SW480 (cell line): ENCODE measurements at regions not wholly inside any gene's neighbourhood (a gene's known extent, or its start where the extent isn't known, plus 50 kb on each side); places are given as distances from the start of the nearest gene placed in this dataset.

Source experiments
- DNase-seq: peaks from one replicate; pipeline ENCODE4 v3.0.0-alpha.2; 2016; ENCODE audit warnings: low spot score

DNA sequence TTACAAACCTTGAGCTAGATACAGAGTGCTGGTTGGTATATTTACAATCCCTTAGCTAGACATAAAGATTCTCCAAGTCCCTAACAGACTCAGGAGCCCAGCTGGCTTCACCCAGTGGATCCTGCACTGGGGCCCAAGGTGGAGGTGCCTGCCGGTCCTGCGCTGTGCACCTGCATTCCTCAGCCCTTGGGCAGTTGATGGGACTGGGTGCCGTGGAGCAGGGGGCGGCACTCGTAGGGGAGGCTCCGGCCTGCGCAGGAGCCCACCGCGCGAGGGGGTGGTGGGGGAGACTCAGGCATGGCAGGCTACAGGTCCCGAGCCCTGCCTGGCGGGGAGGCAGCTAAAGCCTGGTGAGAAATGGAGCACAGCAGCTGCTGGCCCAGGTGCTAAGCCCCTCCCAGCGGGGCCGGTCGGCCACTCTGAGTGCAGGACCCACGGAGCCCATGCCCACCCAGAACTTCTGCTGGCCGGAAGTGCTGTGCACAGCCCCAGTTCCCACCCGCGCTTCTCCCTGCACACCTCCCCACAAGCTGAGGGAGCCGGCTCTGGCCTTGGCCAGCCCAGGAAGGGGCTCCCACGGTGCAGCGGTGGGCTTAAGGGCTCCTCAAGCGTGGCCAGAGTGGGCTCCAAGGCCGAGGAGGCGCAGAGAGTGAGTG is 1464.7 kb downstream of the EFNA5 start:
- DNase-seq: no peak

DNA sequence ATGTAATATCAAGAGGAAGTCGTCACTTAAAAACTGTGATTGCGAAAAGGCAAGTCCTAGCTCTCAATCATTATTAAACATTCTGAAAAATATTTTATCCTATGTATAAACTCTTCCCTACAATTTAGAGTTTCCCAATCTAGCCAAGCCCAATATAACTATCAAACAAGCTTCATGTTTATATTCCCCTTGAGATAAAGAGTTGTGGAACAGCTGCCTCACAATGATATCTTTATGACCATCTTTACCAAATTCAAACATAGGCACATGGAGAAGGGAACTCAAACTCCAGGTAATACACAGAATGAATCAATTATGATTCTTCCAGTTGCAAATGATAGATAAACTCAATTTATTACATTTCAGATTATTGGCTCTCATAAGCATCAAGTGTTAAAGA is 1468.7 kb downstream of the EFNA5 start:
- no peak for DNase-seq

DNA sequence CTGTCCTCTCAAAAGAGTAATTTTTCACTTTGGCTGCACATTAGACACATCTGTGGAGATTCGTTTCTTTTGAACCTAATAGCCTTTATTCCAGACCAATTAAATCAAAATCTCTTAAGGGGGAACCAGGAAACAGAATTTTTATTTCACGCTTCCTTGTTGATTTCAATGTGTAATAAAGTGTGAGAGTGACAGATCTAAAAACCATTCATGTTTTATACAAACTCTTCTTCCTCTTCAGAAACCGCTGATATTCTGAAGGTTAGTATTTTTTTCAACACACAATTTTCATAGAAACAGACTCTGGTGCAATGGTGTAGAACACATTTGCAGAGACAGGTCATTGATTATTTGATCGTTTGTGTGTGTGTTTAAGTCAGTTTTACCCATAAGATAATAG is 1469.8 kb downstream of the EFNA5 start:
- no peak for DNase-seq

DNA sequence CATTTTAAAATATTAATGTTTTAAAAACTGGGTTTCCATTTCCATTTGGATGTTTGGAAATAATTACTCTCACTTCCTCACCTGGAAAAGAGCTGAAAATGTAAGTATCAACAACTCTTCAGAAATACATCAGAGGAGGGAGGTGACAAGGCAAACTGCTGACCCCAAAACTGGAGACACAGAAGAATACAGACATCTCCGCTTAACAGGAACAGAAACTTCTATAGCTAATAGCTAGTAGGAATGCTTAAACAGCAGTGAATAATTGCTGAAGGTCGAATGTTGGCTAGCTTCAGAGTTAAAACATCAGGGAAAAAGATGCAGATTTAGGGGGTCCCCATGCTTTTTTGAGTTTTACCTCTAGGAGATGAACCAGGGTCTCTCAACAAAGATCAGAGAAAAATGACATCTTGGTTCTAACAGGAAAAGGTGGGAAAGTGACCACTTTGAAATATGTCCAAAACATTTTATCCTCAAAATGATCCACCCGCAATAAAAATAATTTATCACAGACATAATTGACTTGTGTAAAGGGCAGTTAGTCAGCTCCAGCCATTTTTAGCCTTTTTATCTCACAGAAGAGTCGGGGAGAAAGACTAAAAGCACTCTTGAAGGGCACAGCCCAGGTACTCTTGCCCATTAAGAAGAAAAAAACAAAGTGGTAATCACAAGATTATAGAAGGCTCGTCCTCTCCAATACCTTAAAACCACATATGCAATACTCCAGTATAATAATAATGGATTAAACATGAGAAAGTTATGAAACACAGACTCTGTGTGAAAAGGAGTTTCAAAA is 1474.9 kb downstream of the EFNA5 start:
- DNase-seq: no peak

DNA sequence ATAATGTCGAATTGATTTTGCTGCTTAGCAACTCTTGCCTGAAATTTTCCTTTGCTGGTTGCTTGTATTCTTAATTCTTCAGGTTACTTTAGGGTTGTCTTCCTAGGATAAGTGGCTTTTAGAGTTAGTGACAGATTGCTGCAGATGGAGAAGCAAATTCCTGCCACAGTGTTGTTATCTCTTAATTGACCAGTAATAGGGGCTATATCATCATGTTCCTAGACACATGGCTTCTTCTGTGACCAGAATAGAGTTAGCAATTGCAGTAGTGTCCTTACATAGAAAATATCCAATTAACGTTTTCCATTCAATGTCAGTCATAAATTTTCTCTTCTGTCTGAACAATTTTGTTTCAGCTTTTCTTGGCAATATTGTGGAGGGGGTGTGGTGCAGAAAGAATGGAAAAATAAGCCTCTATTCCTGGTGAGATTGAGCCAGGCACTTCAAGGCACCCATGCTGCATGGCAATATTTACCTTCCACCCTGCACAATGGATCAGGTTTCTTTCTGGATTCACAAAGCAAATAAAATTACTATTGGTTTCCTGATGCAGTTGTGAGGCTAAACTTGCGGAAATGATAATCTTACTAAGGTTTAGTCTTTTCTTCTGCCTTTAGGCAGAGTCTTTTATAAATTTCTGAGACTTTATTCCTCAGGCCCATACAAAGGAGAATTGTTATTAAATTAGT is 1481.5 kb downstream of the EFNA5 start:
- no peak for DNase-seq

DNA sequence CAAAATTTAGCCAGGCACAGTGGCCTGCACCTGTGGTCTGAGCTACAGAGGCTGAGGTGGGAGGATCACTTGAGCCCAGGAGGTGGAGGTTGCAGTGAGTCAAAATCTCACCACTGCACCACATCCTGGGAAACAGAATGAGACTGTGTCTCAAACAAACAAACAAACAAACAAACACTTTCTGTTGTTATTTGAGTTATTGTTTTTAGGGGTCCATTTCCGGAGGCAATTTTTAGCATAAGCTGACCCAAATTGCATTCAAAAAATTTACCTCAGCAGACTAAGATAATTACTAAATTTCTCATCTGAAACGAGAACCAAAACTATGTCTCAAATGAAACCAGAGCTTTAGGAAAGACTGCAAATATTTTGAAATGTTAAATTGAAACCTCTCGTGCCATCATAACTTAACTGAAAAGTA is 1485.1 kb downstream of the EFNA5 start:
- DNase-seq: no peak

DNA sequence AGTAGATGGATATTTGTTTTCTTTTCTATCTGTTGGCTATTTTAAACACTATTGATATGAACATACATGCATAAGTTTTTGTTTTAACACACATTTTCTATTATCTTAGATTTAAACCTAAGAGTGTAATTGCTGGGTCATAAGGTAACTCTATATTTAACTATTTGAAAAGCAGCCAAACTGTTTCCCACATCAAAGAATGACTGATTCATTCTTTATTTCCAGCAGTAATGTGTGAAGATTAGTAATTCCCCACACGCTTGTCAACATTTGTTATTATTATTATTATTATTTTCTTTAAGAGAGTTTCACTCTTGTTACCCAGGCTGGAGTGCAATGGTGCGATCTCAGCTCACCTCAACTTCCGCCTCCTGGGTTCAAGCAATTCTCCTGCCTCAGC is 1495.8 kb downstream of the EFNA5 start:
- no peak for DNase-seq

DNA sequence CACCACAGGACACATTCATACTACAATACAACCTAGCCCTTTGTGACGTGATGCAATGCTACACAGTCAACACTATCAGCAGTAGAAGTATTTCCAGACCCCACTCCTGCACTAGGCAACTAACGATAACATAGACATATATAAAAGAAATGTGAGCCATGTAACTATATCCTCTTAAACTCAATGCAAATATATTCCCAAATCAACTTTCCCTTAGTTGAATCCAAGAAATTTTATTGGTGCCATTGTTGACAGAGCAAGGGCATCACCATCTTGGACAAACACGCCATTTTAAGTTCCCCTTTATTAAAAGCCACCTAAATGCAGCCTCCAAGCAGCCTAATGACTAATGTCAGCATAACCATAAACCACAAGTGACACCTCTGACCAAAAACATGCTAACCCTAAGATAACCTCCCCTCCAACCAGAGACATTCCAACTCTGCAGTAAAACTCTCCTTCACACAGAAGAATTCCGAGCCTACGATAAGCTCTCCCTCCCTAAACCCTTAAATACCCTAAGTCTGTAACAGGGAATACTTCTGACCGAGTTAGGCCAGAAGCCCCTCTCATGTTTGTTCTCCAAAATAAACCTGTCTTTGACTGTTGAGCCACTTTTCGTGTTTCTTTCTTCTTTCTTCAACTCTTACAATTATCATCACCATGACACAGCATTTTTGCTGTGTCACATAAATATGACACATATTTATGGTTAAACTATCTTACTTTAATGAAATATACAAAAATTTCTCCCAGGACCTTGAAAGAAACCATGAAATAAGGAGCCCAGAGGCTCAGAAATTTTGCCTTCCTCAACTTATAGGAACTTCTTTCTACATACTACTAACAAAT is 1497.8 kb downstream of the EFNA5 start:
- DNase-seq: no peak

DNA sequence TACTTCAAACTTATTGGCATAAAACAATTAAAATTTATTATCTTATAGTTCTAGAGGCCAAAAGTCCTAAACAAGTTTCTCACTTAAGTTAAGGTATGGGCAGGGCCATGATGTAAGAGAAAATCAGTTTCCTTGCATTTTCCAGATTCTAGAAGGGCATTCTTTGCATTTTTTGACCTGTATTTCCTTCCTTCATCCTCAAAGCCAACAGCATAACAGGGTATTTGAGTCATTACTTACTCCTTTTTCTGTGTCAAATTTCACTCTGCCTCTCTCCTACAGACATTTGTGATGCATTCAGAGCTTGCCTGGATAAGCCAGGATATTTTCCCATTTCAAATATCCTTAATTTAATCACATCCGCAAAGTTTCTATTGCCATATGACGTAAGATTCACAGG is 1499.0 kb downstream of the EFNA5 start:
- no peak for DNase-seq

DNA sequence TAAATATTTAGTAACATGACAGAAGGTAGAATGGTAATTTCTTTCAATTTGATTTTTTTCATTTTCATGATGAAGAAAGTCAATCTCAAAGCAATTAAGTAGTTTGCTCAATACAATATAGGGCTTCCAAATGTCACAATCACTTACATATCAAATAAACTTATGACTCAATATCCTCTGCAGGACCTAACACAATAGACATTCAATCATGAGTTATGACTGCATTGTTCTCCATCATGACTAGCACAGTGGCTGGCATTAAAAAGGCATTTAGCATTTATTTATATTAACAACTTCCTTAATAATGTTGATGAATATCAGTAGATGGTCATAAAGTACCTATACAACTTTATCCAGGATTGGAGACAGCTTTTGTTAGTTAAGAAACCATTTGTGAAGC is 1499.6 kb downstream of the EFNA5 start:
- no peak for DNase-seq

DNA sequence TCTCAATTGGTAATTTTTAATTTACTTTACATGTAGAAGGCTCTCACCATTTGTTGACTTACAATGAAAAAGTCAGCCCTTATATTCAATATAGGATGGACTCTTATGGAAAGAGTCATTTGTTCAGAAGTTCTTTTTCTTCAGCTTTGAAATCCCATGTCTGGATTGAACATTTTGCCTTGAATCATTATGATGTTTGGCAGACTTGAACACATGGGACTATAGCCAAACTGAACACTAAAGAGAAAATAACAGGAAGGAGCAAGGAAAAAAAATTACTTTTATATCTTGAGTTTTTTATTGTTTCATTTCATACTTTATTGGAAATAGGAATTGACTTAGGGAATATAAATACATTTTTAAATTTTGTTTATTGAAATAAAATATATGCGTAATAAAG is 1503.0 kb downstream of the EFNA5 start:
- no peak for DNase-seq

DNA sequence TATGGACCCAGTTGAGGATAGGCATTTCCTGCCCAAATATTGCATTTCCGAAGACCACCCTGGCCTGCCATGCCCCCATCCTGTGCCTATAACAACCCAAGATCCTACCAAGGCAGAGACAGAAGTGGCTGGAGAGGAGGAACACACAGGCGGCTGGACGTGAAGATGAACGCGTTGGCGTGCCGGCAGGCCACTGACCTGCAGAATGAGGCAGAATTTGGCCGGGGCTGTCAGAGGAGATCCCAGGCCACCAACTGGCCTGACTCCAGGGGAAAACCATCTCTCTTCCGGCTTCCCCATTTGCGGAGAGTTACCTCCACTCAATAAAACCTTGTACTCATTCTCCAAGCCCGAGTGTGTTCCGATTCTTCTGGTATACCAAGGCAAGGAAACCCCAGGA is 1507.5 kb downstream of the EFNA5 start:
- no peak for DNase-seq

DNA sequence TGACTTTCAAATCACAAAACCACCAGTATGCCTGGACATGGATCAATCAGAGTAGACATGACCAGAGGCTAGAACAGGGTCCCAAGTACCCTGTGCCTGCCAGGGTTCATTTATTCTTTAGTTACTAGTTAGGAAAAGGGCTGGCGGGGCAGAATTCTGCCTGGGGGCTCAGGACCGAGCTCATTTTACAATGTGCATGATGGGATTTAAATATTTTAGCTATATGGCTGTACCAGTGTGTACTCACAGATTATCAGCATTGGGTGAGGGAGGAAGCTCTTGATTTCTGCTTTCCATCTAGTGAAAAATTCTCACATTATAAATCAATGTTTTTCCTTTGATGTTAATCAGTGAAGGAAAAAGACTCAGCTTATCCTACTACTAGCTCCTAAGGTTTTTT is 1511.1 kb downstream of the EFNA5 start:
- no peak for DNase-seq

DNA sequence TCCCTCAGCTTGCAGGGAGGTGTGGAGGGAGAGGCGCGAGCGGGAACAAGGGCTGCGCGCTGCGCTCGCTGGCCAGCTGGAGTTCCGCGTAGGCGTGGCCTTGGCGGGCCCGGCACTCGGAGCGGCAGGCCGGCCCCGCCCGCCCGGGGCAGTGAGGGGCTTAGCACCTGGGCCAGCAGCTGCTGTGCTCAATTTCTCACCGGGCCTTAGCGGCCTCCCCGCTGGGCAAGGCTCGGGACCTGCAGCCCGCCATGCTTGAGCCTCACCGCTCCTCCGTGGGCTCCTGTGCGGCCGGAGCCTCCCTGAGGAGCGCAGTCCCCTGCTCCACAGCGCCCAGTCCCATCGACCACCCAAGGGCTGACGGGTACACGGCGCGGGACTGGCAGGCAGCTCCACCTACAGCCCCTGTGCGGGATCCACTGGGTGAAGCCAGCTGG is 1516.4 kb downstream of the EFNA5 start:
- DNase-seq: no peak

DNA sequence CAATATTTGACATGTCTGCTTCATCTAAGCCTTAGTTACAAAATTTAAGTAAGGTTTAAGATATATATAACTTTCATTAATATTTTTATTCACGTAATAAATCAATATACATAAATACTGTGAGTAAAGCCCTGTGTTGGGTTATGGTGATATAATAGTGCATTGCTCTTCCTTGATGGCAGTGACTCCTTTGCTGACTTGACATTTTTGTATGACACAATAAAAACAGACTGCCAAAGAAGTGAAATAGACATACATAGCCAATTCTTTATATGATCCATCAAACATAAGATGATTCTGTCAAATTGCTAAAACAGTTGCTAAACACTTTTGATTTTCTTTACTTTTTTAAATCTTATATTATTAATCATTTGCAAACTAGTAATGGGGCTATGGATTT is 1518.2 kb downstream of the EFNA5 start:
- DNase-seq: no peak

DNA sequence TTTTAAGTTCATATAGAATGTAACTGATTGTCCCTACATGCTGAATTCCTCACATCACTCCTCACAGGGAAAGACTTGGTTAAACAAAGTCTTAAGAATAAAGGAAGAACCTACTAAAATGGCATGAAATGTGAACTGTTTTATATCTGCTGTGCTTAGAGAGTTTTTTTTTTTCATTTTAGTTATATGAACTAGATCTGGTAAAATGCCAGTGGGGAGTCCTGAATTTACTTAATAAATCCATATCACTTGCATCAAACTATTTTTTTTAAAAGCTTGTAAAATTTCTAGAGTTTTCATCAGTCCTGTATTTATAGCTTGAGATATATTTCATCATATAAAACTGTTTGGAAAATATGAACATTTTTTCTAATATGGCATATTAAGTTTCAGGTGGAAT is 1528.6 kb downstream of the EFNA5 start:
- DNase-seq: no peak

DNA sequence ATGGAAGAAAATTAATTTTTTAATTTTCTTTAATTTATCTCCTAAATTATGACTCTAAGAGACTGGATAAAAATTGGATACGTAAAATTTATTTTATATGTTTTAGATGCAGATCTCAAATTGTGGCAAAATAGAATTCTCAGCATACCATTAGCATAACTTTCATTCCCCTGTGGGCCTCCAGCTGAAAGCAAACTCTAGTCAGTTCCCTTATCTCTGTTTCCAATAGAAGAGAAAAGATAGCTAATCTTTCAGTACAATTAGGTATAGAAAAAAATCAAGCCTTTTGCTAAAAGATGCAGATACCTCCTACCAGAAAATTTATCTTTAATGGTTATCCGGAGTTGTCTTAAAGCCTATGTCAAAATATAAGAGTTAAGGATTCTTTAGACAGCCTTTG is 1530.6 kb downstream of the EFNA5 start:
- DNase-seq: no peak

DNA sequence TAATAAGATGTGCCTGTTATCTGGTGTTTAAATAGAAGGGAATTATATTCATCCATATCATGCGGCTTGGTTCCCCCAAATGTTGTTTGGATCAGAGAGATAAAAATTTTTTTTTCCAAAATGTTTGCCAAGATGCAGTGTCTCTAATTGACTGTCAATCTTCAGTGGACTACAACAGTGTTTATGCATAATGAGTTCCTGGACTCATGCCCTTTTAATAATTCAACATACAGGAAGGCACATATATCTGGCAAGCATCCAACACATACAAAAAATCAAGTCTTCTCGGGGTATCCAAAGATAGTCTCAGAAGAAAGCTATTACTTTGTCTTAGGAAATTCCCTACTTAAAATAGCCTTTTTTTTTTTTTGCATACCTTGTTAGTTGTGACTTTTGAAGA is 1534.7 kb downstream of the EFNA5 start:
- DNase-seq: no peak

DNA sequence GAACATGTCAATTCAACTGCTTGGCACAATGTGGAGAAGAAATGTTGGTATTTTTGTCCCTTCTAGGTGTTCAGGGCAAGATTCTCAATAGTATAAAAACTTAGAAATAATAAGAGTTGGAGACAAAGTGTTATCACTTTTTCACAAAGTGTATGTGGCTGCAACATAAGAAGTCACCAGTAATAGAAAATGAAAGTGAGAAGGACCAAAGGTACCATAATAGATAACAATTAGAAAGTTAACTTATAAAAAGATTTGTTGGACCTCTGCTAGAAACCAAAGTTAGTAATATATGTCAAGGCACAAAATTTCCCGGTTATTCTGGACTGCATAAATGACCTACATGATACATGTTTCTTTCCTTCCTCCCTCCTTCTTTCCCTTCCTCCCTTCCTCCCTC is 1535.3 kb downstream of the EFNA5 start:
- no peak for DNase-seq

DNA sequence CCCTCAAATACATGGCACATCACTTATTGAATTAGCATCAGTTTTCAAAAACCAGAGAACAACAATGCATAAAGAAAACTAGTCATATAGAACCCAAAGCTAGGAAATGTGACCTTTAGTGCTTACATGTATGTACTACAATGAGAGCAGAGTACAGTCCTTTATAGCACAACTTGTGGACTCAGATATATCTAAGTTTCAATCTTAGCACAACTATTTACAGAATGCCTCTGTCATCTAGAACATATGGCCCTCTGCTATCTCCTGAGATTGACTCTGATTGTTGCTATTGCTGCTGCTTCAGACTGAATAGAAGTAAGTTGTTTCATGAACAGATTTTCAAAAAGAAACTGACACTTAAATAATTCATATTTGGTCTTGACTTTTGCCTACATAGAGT is 1536.2 kb downstream of the EFNA5 start:
- DNase-seq: no peak

DNA sequence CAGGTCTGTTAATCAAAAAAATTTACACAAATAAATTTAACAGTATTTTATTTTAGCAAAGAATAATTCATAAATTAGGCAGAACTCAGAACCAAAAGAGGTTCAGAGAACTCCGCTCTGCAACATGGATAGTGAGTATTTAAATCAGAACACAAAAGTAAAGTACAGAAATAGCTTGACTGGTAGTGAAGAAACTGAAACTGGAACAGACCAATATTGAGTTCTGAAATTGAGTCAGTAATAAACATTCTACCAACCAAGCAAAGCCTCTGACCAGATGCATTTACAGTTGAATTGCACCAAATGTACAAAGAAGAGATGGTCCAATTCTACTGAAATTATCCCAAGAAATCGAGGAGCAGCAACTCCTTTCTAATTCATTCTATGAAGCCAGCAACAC is 1542.8 kb downstream of the EFNA5 start:
- DNase-seq: no peak

DNA sequence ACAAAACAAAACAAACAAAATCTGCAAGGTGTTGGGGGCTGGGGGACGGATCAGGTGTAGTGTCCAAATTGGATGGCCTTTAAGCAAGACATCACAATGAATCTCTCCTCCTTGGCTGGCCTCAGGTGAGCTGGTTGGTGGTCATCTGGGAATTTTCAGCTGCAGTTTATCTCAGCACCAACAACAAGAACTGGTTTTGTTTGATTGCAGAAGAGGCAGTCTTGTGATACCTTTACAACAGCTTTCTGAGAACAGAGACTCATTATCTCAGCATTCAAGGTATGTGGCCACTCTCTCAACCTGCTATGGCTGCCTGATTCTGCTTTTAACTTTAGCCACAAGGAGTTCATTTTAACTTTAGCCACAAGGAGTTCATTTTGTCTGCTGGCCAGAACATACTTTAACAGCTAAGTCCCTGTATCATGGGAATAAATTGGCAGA is 1543.4 kb downstream of the EFNA5 start:
- no peak for DNase-seq
